NB4 (cell line): ENCODE measurements at regions not wholly inside any gene's neighbourhood (a gene's known extent, or its start where the extent isn't known, plus 50 kb on each side); places are given as distances from the start of the nearest gene placed in this dataset.
"Not testable (repeated sequence)": the region's sequence is repeated elsewhere in the genome, so short reads cannot be mapped to it uniquely, and the experiment has no call there.

ENCODE experiments used
- DNase-seq: peaks from one replicate; pipeline ENCODE4 v3.0.0; 2010; ENCODE audit warnings: low read depth
- H3K4me3 ChIP-seq: one replicate; pipeline ENCODE4 v1.5.1; 2011; ENCODE audit warnings: mild to moderate bottlenecking, low read depth, low read length, moderate library complexity
- CTCF ChIP-seq: IDR thresholded peaks from one replicate; pipeline ENCODE4 v1.5.1; 2012; ENCODE audit warnings: low read depth, low read length
- MAX ChIP-seq: IDR thresholded peaks from 2 replicates; pipeline ENCODE4 v1.6.1; 2011; ENCODE audit warnings: low read depth, low read length
- MYC ChIP-seq: IDR thresholded peaks from 2 replicates; pipeline ENCODE4 v1.6.1; 2011; ENCODE audit warnings: low read depth, low read length
- POLR2A ChIP-seq: IDR thresholded peaks from 2 replicates; pipeline ENCODE4 v1.6.1; 2011; ENCODE audit warnings: mild to moderate bottlenecking; ENCODE audit not compliant: insufficient read length; ENCODE audit errors: extremely low read depth

DNA sequence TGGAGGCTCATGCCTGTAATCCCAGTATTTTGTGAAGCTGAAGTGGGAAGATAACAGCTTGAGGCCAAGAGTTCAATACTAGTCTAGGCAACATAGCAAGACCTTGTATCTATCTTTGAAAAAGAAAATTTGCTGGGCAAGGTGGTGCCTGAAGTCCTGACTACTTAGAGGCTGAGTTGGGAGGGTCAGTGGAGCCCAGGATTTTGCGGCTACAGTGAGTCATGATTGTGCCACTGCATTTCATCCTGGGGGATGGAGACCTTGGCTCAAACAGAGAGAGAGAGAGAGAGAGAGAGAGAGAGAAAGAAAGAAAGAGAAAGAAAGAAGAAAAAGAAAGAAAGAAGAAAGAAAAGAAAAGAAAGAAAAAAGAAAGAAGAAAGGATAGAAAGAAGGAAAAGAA, 1872.3 kb upstream of the PCDH20 start:
- no peak overlapping the region for H3K4me3 ChIP-seq
- TF ChIP-seq CTCF (no peak), MAX (no peak), MYC (no peak), POLR2A (no peak)
- no peak for DNase-seq

- DNase-seq = no peak
- no peak for TF ChIP-seq MAX
- no peak for TF ChIP-seq MYC
- no peak for TF ChIP-seq CTCF
- no peak for TF ChIP-seq POLR2A
- no peak overlapping the region for H3K4me3 ChIP-seq
These were observed 1869.8 kb upstream of the PCDH20 start for GRCh38 chr13:63285426-63285825.

DNA sequence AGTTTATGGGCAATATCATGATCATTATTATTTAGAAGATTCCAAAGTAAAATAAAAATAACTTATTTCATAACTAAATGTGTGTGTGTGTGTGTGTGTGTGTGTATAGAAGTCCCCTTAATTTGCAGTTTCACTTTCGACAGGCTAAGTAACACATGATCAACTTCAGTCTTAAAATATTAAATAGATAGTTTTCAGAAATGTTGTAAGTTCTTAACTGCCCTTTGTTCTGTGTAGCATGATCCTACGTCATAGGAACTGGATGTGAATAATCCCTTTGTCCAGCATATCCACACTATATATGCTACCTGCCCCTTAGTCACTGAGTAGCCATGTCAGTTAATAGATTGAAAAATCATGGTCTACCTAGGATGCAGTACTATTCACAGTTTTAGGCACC, 1863.5 kb upstream of the PCDH20 start:
- DNase-seq = no peak
- TF ChIP-seq MYC = no peak
- TF ChIP-seq MAX = no peak
- TF ChIP-seq POLR2A = no peak
- no peak for TF ChIP-seq CTCF
- no peak overlapping the region for H3K4me3 ChIP-seq

- no peak for DNase-seq
- H3K4me3 ChIP-seq = no peak overlapping the region
- TF ChIP-seq CTCF = no peak
- no peak for TF ChIP-seq POLR2A
- no peak for TF ChIP-seq MYC
- no peak for TF ChIP-seq MAX
These were observed 1859.1 kb upstream of the PCDH20 start for GRCh38 chr13:63274772-63275171.

DNA sequence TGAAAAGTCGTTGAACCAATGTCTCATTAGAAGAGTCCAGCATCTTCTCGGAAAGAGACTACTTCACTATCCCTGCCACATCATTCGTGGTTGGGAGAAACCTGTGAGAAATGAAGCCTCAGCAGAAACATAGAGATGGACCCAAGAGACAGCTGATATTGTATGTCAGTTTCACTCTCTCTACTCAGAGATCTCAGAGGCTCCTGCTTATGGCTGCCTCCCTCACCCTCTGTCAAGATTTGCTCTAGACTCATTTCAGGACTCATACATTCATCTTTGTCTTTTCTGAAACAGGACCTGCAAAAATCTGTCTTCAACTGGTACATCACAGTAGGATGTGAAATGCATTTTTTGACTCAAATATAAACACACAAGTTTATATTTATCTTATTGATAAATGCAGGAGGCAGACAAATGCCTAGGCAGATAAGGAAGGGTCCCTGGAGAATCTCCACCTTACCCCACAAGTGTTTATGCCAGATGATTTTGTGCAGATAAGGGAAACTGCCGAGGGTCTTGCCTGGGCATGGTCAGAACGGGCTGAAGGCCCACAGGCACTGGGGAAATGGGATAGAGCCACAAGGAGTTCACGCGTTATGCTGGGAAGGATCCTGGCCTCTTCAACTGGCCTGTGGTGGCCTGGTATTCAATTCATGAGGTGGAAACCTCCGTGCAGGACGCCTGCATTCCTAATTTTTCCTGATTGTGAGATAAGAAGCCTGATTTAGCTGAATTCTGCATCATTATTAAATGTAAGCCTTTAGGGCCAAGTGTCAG, 1834.0 kb upstream of the PCDH20 start:
- no peak for TF ChIP-seq CTCF
- no peak for TF ChIP-seq POLR2A
- no peak for TF ChIP-seq MAX
- H3K4me3 ChIP-seq = no peak overlapping the region
- no peak for DNase-seq

DNA sequence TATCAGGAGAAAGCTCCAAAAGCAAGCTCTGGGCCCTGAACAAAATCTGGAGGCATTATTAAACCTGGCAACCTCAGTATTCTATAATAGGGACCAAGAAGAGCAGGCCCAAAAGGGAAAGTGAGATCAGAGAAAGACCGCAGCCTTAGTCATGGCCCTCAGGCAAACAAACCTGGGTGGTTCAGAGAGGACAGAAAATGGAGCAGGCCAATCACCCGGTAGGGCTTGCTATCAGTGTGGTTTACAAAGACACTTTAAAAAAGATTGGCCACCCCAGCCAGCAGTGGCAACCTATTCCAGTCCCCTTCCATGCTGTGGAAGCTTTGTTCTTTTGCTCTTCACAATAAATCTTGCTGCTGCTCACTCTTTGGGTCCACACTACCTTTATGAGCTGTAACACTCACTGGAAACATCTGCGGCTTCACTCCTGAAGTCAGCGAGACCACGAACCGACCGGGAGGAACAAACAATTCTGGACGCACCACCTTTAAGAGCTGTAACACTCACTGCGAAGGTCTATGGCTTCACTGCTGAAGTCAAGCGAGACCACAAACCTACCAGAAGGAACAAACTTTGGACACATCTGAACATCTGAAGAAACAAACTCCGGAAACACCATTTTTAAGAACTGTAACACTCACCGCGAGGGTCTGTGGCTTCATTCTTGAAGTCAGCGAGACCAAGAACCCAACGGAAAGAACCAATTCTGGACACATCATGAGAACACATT, 1821.2 kb upstream of the PCDH20 start:
- not testable (repeated sequence) for H3K4me3 ChIP-seq, DNase-seq

DNA sequence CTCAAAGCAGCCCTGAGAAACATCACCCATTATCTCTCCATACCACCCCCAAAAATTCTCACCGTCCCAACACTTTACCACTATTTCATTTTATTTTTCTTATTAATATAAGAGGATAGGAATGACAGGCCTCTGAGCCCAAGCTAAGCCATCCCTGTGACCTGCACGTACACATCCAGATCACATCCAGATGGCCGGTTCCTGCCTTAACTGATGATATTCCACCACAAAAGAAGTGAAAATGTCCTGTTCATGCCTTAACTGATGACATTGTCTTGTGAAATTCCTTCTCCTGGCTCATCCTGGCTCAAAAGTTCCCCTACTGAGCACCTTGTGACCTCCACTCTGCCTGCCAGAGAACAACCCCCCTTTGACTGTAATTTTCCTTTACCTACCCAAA, 1802.9 kb upstream of the PCDH20 start:
- not testable (repeated sequence) for H3K4me3 ChIP-seq, DNase-seq
